PFSK-1 (cell line): ENCODE measurements at regions not wholly inside any gene's neighbourhood (a gene's known extent, or its start where the extent isn't known, plus 50 kb on each side); places are given as distances from the start of the nearest gene placed in this dataset.

ENCODE experiments used
- FOXP2 ChIP-seq: optimal IDR thresholded peaks from 2 replicates; pipeline ENCODE3; 2011; ENCODE audit warnings: borderline replicate concordance, control low read depth, inconsistent platforms; ENCODE audit not compliant: insufficient read depth; ENCODE audit errors: extremely low read length, extremely low read depth
- POLR2AphosphoS5 ChIP-seq: IDR thresholded peaks from 2 replicates; pipeline ENCODE4 v1.6.1; 2012; ENCODE audit warnings: low read depth, mild to moderate bottlenecking, control low read depth, low read length, moderate library complexity
- SIN3A ChIP-seq: IDR thresholded peaks from 2 replicates; pipeline ENCODE4 v1.6.1; 2012; ENCODE audit warnings: mild to moderate bottlenecking, low read length, moderate library complexity, borderline replicate concordance; ENCODE audit not compliant: insufficient read depth
- TAF1 ChIP-seq: IDR thresholded peaks from 2 replicates; pipeline ENCODE4 v1.6.1; 2012; ENCODE audit warnings: low read length, control low read depth, borderline replicate concordance; ENCODE audit not compliant: insufficient read depth
- TF ChIP-seq, protein P1 (sequence below), 2 experiments: IDR thresholded peaks; 2 replicates each; pipeline versions ENCODE4 v1.6.1 to v1.8.0; 2011 to 2012; ENCODE audit warnings: low read depth in 2 of 2, low read length in 2 of 2, control low read depth in 1 of 2, inconsistent platforms in 1 of 2, mild to moderate bottlenecking in 1 of 2, moderate library complexity in 1 of 2; ENCODE audit not compliant: insufficient read depth in 1 of 2

DNA sequence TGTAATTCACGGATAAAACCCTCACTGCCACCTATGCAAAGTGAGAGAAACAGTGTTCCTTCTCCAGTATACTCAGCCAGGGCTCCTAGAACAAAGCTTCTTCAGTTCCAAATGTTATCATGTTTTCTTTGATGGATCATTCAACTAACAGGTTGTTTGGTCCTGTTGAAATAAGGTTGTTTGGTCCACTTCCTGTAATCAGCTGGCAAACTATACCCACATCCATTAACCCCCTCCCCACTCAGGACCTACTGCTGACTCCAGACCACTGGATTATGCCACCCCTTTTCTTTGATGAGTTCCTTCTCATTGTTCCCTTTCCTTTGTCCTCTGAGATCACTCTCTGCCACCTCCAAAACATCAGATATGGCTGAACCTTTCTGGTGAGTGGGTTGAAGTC lies 267.7 kb upstream of the USP25 start:
- TF ChIP-seq, protein P1, sequence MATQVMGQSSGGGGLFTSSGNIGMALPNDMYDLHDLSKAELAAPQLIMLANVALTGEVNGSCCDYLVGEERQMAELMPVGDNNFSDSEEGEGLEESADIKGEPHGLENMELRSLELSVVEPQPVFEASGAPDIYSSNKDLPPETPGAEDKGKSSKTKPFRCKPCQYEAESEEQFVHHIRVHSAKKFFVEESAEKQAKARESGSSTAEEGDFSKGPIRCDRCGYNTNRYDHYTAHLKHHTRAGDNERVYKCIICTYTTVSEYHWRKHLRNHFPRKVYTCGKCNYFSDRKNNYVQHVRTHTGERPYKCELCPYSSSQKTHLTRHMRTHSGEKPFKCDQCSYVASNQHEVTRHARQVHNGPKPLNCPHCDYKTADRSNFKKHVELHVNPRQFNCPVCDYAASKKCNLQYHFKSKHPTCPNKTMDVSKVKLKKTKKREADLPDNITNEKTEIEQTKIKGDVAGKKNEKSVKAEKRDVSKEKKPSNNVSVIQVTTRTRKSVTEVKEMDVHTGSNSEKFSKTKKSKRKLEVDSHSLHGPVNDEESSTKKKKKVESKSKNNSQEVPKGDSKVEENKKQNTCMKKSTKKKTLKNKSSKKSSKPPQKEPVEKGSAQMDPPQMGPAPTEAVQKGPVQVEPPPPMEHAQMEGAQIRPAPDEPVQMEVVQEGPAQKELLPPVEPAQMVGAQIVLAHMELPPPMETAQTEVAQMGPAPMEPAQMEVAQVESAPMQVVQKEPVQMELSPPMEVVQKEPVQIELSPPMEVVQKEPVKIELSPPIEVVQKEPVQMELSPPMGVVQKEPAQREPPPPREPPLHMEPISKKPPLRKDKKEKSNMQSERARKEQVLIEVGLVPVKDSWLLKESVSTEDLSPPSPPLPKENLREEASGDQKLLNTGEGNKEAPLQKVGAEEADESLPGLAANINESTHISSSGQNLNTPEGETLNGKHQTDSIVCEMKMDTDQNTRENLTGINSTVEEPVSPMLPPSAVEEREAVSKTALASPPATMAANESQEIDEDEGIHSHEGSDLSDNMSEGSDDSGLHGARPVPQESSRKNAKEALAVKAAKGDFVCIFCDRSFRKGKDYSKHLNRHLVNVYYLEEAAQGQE (IDR thresholded peaks at IDR 0.05; ENCODE audit: insufficient read depth in 1 of 2, low read depth in 2 of 2, low read length in 2 of 2), result no peak
- TF ChIP-seq FOXP2 (no peak), POLR2AphosphoS5 (no peak), TAF1 (no peak), SIN3A (no peak)

DNA sequence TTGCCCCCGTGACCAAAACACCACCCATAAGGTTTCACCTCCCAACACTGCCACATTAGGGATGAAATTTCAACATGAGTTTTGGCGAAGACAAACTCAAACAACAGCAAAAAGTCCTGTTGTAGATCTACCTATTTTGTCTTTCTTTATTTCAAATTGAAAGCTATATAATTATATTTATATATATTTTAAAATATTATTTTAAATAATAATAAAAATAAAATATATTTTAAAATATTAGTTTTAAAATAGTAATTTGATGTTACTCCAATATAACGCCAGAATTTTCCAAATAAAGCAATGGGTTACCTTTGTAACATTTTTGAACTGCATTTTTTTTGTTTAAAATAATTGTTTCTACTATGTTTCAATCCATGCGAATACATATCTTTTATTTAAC lies 263.5 kb upstream of the USP25 start:
- TF ChIP-seq TAF1 (no peak), SIN3A (no peak), FOXP2 (no peak), POLR2AphosphoS5 (no peak)

GRCh38 chr21:15468368-15468767 lies 261.4 kb upstream of the USP25 start:
- TF ChIP-seq POLR2AphosphoS5, result no peak
- TF ChIP-seq SIN3A, result no peak
- TF ChIP-seq TAF1, result no peak
- TF ChIP-seq, protein P1 (IDR thresholded peaks at IDR 0.05; ENCODE audit: insufficient read depth in 1 of 2, low read depth in 2 of 2, low read length in 2 of 2), result no peak
- TF ChIP-seq FOXP2, result no peak

GRCh38 chr21:15472108-15473040 lies 257.4 kb upstream of the USP25 start:
- no peak for TF ChIP-seq TAF1
- no peak for TF ChIP-seq SIN3A
- no peak for TF ChIP-seq POLR2AphosphoS5
- TF ChIP-seq FOXP2, result no peak
- TF ChIP-seq, protein P1 (IDR thresholded peaks at IDR 0.05; ENCODE audit: insufficient read depth in 1 of 2, low read depth in 2 of 2, low read length in 2 of 2), result no peak

DNA sequence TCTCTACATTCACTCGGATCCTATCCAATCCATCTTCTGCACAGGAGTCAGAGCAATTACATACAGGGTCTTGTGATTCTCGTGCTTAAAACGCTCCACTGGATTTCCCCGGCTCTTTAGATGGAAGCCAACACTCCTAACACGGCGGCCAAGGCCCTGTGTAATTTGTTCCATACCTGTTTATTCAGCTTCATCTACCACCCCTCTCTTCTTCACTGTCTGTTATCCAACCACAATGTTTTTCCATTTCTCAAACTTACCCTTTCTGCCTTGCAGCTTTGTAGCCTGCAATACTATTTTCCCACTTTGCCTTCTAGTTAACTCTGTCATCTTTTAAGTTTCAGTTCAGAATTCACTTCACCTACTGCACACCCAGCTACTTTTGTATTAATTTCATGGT lies 249.6 kb upstream of the USP25 start:
- TF ChIP-seq, protein P1 (IDR thresholded peaks at IDR 0.05; ENCODE audit: insufficient read depth in 1 of 2, low read depth in 2 of 2, low read length in 2 of 2), result no peak
- TF ChIP-seq TAF1 (no peak), SIN3A (no peak), POLR2AphosphoS5 (no peak), FOXP2 (no peak)
